CD4-positive, alpha-beta T cell treated with Interferon gamma for 1 hour (primary cell): ENCODE measurements at regions not wholly inside any gene's neighbourhood (a gene's known extent, or its start where the extent isn't known, plus 50 kb on each side); places are given as distances from the start of the nearest gene placed in this dataset.

Source experiments
- DNase-seq: peaks from one replicate; pipeline ENCODE4 v3.0.0-alpha.2; 2020

- no peak for DNase-seq
Observed at GRCh38 chr12:45674181-45674977, 55.1 kb upstream of the ARID2 start.

DNA sequence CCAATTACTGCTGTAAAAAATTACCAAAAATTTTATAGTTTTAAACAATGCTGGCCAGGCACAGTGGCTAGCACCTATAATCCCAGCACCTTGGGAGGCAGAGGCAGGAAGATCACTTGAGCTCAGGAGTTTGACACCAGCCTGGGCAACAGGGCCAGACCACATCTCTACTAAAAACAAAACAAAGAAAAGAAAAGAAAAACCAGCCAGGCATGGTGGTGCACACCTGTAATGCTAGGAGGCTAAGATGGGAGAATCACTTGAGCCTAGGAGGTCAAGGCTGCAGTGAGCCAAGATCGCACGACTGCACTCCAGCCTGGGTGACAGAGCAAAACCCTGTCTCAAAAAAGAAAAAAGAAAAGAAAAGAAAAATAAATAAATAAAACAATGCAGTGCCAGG, 54.0 kb upstream of the ARID2 start:
- no peak for DNase-seq
